NAMALWA (cell line): ENCODE measurements at regions not wholly inside any gene's neighbourhood (a gene's known extent, or its start where the extent isn't known, plus 50 kb on each side); places are given as distances from the start of the nearest gene placed in this dataset.

Experiments
- DNase-seq: peaks from one replicate; pipeline ENCODE4 v3.0.0-alpha.2; 2015; ENCODE audit warnings: low spot score

DNA sequence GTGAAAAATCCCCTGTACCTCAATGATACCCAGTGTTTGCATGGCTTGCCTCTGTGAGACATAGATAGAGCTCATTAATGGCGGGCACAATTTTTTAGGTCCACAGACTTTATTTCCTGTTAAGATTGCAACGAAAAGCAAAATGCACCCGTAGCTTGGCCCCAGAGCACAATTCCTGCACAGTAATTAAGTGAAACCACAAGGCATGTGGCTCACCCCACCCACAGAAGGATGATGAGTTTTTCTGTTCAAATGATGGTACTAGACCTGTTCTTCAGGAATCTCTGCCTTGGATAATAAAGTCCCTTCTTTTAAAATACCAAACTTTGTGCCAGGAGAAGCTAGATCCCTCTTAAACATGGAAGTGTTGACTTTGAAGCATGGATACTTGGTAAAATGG is 738.1 kb downstream of the QKI start:
- DNase-seq = no peak

DNA sequence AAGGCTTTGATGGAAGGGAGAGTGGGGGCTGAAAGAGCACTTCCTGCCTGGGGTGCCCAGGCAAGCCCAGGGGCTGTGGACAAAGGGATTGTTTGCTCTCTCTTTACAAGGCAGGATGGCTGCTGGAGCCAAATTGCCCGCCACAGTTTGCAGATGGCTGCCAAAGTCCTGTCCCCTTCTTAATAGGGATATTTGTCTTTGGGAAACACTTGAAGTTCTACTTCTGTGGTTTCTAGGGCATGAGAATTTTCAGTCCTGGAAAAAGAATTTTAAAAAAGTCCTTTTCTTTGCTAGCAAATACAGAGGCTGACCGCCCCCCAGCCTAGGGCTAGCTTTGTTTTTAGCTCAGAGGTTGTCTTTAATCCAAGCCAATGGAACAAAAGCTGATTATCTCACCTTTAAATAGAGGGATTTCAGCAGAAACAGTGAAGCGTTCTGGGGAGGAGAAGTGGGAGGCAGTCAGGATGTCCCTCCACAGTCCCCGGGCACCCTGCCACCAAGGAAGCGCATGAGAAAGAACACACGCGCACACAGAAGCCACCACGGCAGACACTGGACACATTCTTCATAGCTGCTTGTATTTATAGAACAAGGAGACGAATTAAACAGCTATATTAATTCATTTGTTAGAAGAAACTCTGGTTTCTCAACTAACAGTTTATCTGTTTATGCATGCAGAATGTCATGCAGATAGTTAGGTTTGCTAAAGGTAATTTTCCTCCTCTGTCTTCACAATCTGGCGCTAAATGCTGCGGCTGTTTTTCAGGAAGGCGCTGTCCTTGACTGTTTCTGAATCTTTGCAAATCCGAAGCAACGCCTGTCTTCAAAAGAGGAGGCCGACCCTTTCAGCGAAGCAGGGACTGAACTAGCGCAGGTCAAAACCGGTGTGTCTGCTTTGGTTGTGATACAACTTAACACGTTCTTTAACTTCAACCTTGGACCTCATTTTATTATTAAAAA is 736.9 kb downstream of the QKI start:
- DNase-seq = no peak

DNA sequence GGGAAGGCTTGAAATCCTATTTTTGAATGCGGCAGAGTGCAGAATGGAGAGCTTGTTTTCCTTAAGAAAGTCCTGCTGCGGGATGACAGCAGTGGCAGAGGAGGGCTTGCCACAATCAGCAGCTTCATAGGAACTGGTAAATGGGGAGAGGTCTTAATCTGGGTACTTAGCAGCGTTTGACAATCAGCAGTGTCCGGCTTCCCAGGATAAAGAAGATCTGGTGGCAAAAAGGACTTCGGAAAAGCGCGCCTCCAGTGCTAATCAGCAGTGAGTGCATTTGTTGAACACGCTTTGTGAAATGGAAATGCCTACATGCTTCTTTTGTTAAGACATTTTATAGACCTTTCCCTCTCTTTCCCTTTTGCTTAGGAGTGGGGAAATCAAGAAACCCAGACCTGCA is 735.7 kb downstream of the QKI start:
- no peak for DNase-seq

GRCh38 chr6:164148788-164149187 is 734.3 kb downstream of the QKI start:
- no peak for DNase-seq

DNA sequence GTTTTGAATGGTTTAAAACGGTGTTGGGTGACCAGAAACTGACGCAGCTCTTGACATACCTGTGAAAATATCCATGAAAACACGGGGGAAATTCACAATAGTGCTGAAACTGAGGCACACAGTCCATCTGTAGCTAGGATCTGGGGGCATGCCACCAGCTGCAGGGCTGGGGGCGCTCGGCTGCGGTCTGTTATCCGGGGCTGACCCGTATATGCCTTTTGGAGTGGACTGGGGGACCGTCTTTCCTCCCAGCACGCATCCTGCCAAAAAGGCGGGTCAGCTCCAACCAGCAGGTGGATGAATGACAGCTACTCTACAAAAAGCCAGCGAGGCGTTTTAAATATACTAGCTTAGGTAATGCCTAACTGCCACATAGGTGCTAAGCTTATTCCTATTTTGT is 729.8 kb downstream of the QKI start:
- no peak for DNase-seq

- DNase-seq = no peak
Observed at GRCh38 chr6:164142322-164142721, 727.8 kb downstream of the QKI start.

DNA sequence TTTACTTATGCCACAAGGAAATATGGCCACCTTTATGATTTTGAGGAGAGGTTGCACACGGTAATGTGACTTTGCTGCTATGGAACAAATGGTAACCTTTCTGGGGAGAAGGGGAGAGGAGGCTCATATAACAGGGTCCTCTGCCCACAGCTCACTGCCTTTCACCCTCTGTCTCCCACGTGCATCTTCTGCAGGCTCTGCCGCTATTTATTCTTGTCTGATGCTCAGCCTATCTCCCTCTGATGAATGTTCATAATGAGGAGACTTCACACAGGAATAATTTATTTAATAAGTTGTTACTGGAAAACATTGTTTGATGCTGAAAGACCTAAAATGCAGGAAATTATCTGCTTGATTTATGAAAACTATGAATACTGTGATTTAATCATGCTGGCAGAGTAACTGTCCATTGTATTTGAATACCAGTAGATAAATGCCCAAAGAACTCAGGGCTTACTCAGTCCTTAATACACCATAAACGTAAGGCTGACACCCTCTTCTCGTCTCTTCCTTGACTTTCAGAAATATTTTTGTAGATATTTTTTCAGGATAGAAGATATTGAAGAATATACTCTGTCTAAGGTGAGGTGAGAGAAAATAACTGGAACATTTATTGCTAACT is 721.1 kb downstream of the QKI start:
- no peak for DNase-seq

- DNase-seq = no peak
Observed at GRCh38 chr6:164133095-164133494, 718.6 kb downstream of the QKI start.

DNA sequence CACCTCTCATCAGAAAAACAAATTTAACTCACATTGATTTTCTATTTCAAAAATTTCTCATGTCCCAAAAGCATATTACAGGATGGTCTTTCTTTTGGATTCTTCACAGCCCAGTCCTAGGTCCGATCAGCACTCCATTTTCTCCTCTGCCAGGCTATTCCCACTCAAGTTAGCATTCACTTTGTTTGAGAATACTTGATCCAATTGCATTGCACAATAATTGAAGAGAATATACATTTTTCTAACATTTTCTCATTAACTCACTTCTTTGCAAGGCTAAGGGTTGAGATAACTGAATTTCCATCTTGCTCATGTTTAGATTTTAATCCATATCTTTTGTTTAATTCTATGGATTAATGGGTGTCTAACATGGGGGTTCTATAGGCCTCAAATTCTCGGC is 716.1 kb downstream of the QKI start:
- DNase-seq = no peak

DNA sequence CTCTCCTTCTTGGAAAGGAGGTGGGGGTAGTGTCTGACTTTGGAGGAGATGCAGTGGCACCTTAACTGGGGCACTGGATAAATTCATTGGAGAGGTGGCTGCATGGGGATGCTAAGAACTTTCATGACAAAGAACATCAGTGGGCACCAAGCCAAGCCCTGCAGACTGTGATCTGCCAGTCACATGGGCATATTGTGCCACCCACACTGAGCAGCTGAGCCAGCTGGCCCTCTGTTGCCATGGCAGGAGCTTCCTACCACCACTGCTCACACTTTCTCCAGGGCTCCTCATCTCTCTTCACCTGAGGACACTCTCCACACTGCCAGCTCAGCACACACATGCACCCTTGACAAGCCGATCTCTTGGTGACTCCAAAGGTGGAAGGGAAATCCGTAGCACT is 715.6 kb downstream of the QKI start:
- DNase-seq = no peak

DNA sequence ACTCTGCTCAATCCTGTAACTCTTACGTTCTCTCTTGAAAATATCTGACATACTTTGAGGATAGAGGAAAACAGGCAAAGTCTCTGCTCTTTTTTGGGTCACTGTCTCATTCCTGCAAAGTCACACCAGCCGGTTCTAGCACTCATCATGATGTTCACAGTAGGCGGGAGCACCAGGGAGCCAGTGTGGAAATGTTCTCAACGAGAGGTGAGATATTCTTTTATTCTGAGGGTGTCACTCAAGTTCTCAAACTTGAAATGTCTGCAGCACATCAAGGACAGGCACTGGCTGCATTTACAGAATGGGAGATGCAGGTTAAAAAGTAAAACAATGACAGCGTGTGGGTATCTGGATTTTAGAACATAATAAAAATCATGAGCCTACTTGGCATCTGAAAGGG is 714.7 kb downstream of the QKI start:
- no peak for DNase-seq

GRCh38 chr6:164128101-164128500 is 713.6 kb downstream of the QKI start:
- no peak for DNase-seq

GRCh38 chr6:164124986-164125385 is 710.5 kb downstream of the QKI start:
- no peak for DNase-seq

- no peak for DNase-seq
Observed at GRCh38 chr6:164124473-164124872, 710.0 kb downstream of the QKI start.

GRCh38 chr6:164122109-164122508 is 707.6 kb downstream of the QKI start:
- no peak for DNase-seq

DNA sequence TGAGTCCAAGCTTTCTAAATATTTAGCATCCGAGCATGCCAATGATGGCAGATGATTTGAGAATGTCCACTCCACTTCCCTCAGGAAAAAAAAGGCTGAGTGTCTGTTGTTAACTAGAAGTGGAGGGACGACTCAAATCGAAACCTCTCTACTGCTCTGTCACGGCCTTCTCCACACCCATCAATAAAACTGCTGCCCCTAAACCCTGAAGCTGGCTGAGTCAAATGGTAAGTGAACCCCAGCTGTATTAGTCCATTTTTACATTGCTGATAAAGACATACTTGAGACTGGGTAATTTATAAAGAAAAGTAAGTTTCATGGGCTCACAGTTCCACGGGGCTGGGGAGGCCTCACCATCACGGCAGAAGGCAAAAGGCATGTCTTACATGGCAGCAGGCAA is 707.0 kb downstream of the QKI start:
- DNase-seq = no peak

DNA sequence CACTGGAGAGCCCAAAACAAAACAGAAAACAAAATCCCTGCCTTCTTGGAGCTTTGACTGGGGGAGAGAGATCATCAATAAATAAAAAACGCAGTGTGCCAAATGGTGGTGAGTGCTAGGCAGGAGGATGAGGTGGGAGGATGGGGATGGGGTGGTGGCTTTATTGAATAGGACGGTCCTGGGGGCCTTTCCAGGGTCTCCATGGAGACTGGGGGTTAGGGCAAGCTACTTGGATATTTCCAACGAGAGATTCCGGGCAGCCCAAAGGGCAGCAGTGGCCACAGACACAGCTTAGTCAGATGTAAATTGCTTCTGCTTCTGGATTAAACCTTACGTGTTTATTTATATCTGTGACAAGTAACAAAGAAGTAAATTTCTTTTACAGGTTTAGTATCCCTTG is 700.1 kb downstream of the QKI start:
- DNase-seq = no peak

DNA sequence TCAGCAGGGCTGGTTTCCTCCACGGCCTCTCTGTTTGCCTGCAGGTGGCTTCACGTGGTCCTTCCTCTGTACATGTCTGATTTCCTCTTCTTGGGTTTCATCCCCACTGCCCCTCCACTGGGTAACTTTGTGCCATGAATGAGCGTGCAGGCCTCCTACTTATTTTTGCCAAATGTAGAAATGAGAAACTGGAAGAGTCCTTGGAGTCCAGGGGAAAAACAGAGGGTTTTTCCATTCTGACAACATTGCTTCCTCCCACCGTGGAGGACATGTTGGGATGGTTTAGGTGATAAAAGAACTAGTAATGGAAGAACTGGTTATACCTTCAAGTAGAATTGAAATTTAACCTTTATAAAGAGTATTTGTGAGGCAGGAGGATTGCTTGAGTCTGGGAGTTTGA is 699.5 kb downstream of the QKI start:
- DNase-seq = no peak

DNA sequence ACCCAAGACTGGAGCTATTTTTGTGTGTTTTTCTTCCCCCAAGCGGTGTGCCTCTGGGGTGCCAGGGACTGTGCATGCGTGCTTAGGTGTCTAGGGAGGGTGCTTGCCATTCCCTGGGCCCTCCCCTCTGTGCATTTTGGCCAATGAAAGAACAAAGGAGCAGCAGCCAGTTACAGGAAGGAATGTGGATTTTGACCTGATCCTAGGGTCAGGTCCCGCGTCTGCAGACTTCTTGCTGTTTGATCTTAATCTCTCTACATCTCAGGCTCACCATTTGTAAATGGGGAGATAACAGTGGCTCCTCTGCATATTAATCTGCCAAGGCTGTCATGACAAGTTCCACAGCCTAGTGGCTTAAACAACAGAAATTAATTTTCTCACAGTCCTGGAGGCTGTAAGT is 699.1 kb downstream of the QKI start:
- no peak for DNase-seq

DNA sequence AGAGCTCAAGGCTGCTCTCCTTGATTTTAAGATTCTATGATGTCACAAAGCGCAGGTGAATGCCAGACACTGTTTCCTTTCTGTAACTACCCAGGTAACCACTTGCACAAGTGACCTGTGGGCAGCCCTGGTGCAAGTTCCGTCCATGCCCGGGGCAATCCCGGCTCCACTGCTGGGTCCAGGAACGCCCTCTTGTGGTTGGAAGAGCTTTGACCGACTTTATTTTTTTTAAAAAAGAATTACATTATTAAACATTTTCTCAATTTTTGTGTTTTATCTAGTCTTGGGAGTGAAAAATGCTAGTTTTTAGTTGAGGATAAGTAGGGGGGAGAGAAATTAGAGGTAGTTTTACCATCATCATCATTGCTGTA is 695.2 kb downstream of the QKI start:
- DNase-seq = peak; percentile 21

GRCh38 chr6:164108869-164109769 is 694.6 kb downstream of the QKI start:
- DNase-seq = peak; percentile 7

DNA sequence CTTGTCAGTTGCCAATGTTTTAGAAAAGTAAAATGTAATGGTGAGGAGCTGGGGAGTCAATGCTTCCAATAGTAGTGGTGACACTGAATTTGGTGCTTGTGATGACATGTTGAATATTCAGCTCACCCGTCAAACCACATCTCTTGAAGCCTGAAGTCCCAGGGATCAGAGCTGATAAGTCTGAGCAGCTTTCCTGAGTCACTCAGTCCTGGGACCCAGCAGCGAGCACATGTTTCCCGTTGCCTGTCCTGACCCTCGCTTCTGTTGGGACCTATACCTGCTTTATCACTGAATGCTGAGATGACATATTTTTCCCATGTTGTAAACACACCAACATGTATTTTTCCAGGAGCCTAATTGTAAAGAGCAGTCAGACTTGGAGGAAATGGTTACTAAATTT is 693.6 kb downstream of the QKI start:
- DNase-seq = no peak
